Liver (tissue), 3 donors: ENCODE measurements at regions not wholly inside any gene's neighbourhood (a gene's known extent, or its start where the extent isn't known, plus 50 kb on each side); places are given as distances from the start of the nearest gene placed in this dataset.

Source experiments
- EGR1 ChIP-seq, 2 donors: IDR thresholded peaks; 2 replicates each; pipeline ENCODE4 v1.6.1; 2016 to 2018; ENCODE audit warnings: antibody characterized with exemption in 2 of 2, low read depth in 2 of 2
- FOXA2 ChIP-seq: IDR thresholded peaks from 2 replicates; pipeline ENCODE4 v1.6.1; 2016; ENCODE audit warnings: antibody characterized with exemption
- GABPA ChIP-seq, 2 donors: IDR thresholded peaks in 1 of 2; conservative IDR thresholded peaks in 1 of 2; 2 replicates each; pipeline ENCODE4 v1.6.1; 2016; ENCODE audit warnings: antibody characterized with exemption in 2 of 2, mild to moderate bottlenecking in 1 of 2, moderate library complexity in 1 of 2
- RAD21 ChIP-seq, 2 donors: IDR thresholded peaks; 2 replicates each; pipeline ENCODE4 v1.6.1; 2016; ENCODE audit warnings: antibody characterized with exemption in 2 of 2, mild to moderate bottlenecking in 2 of 2
- TF ChIP-seq, protein P1 (sequence below): fragments of 150-350 bp; IDR thresholded peaks from 2 replicates; pipeline ENCODE4 v1.5.1; 2017; ENCODE audit warnings: improper control_type of control experiment, low read depth, low read length; ENCODE audit not compliant: missing input control
- donor health status: healthy.
- donor health status: healthy.

DNA sequence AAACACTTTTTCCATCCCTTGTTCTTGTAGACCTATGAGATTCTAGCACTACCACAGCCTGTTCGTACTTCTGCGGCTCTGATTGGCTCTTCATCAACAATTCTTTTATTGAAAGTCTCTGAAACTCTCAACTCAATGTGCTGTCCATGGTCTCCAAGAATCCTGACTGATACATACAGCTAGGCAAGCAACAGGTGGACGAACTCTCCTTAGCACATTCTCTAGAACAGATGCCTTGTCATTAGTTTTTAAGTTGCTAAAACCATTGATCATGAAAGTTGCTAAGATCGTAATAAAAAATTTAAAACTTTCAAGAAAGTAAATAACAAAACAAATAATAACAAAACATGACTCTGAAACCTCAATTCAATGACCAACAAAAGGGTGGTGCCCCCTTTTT lies 210.5 kb downstream of the EPHA4 start:
- TF ChIP-seq, protein P1, sequence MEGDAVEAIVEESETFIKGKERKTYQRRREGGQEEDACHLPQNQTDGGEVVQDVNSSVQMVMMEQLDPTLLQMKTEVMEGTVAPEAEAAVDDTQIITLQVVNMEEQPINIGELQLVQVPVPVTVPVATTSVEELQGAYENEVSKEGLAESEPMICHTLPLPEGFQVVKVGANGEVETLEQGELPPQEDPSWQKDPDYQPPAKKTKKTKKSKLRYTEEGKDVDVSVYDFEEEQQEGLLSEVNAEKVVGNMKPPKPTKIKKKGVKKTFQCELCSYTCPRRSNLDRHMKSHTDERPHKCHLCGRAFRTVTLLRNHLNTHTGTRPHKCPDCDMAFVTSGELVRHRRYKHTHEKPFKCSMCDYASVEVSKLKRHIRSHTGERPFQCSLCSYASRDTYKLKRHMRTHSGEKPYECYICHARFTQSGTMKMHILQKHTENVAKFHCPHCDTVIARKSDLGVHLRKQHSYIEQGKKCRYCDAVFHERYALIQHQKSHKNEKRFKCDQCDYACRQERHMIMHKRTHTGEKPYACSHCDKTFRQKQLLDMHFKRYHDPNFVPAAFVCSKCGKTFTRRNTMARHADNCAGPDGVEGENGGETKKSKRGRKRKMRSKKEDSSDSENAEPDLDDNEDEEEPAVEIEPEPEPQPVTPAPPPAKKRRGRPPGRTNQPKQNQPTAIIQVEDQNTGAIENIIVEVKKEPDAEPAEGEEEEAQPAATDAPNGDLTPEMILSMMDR, result no peak
- TF ChIP-seq FOXA2 (no peak), GABPA (IDR thresholded peaks at IDR 0.05 in 1 of 2, conservative IDR thresholded peaks at IDR 0.05 in 1 of 2) (no peak), EGR1 (IDR thresholded peaks at IDR 0.05; ENCODE audit: low read depth in 2 of 2) (no peak), RAD21 (IDR thresholded peaks at IDR 0.05) (no peak)
